Panc1 (cell line): ENCODE measurements at regions not wholly inside any gene's neighbourhood (a gene's known extent, or its start where the extent isn't known, plus 50 kb on each side); places are given as distances from the start of the nearest gene placed in this dataset.

Experiments used
- ATAC-seq: fragments of 200-7000 bp; cut with Tn5 transposase; 2 replicates; pipeline ENCODE4 v1.9.1; 2020; ENCODE audit warnings: mild to moderate bottlenecking, moderate library complexity
- BruUV-seq: library from RNA; stranded (reverse); fragments of 400-500 nt; replicated peaks from 2 replicates; lab custom pipeline; 2021; lab: Mats Ljungman, UMichigan
- CTCF ChIA-PET: fragments of 300-600 bp; sonication (Branson Sonifier 250); formaldehyde crosslinking; loops from one replicate; lab custom pipeline; 2022; ENCODE audit warnings: antibody characterized with exemption; lab: Charles Lee
- POLR2A ChIA-PET: fragments of 300-600 bp; sonication (Branson Sonifier 250); formaldehyde crosslinking; loops from one replicate; lab custom pipeline; 2022; ENCODE audit warnings: antibody characterized with exemption; lab: Charles Lee
- DNase-seq: peaks from one replicate; pipeline ENCODE4 v3.0.0-alpha.2; 2010; ENCODE audit warnings: low read depth, low spot score
- H3K27ac ChIP-seq: 2 replicates; pipeline ENCODE4 v1.5.1; 2011; ENCODE audit warnings: mild to moderate bottlenecking, low read length, inconsistent platforms
- H3K27me3 ChIP-seq: fragments of 200-500 bp; sonication (Bioruptor generic); 2 replicates; pipeline ENCODE4 v1.6.0; 2014; ENCODE audit warnings: low read length, inconsistent platforms; ENCODE audit not compliant: control insufficient read depth, insufficient read depth
- H3K36me3 ChIP-seq: fragments of 200-500 bp; sonication (Bioruptor generic); 2 replicates; pipeline ENCODE4 v1.5.1; 2014; ENCODE audit warnings: inconsistent platforms, mild to moderate bottlenecking, low read length, moderate library complexity; ENCODE audit not compliant: control insufficient read depth, insufficient read depth
- H3K4me1 ChIP-seq: 2 replicates; pipeline ENCODE4 v1.5.1; 2011; ENCODE audit warnings: inconsistent platforms, mild to moderate bottlenecking, low read length, moderate library complexity; ENCODE audit not compliant: control insufficient read depth, insufficient read depth
- H3K4me3 ChIP-seq, 2 experiments: 2 replicates each; pipeline ENCODE4 v1.5.1; 2011 to 2012; ENCODE audit warnings: low read depth in 2 of 2, low read length in 2 of 2, mild to moderate bottlenecking in 2 of 2, inconsistent platforms in 1 of 2, moderate library complexity in 1 of 2
- H3K9me3 ChIP-seq: fragments of 200-500 bp; sonication (Bioruptor generic); 2 replicates; pipeline ENCODE4 v1.5.1; 2014; ENCODE audit warnings: low read depth, mild to moderate bottlenecking, inconsistent platforms, low read length, moderate library complexity; ENCODE audit not compliant: control insufficient read depth, insufficient read depth
- CTCF ChIP-seq: fragments of 450-650 bp; IDR thresholded peaks from 2 replicates; pipeline ENCODE4 v1.5.1; 2017; ENCODE audit warnings: mild to moderate bottlenecking
- POLR2AphosphoS5 ChIP-seq: IDR thresholded peaks from 2 replicates; pipeline ENCODE4 v1.6.1; 2012; ENCODE audit warnings: mild to moderate bottlenecking, low read depth, low read length, moderate library complexity
- REST ChIP-seq, 2 experiments: IDR thresholded peaks; 2 replicates each; pipeline ENCODE4 v1.6.1; 2011 to 2012; ENCODE audit warnings: low read depth in 2 of 2, control low read depth in 1 of 2, low read length in 1 of 2, mild to moderate bottlenecking in 1 of 2, moderate library complexity in 1 of 2; ENCODE audit not compliant: insufficient read depth in 1 of 2
- SIN3A ChIP-seq: IDR thresholded peaks from 2 replicates; pipeline ENCODE4 v1.6.1; 2012; ENCODE audit warnings: low read depth, mild to moderate bottlenecking, low read length, moderate library complexity, borderline replicate concordance; ENCODE audit not compliant: insufficient read depth
- TCF7L2 ChIP-seq: IDR thresholded peaks from 2 replicates; pipeline ENCODE4 v1.6.1; 2011; ENCODE audit warnings: mild to moderate bottlenecking, low read depth, low read length, inconsistent platforms
- in situ Hi-C: cut with HindIII; loops from 2 replicates; pipeline ENCODE4 v1.10.0; 2016; ENCODE audit warnings: low sequenced_read_pairs, low pct_unique_long_range_greater_than_20kb
- intact Hi-C: fragments of 100-400 bp; cut with micrococcal nuclease; formaldehyde crosslinking; loops from one replicate; pipeline ENCODE4 v1.10.0; 2022; ENCODE audit not compliant: unreplicated experiment

GRCh38 chr5:23606927-23607326 lies 99.5 kb downstream of the PRDM9 start:
- Histone ChIP-seq H3K9me3 (no peaks in the 10 kb centered on the region), H3K4me3 (no peak overlapping the region), H3K36me3 (no peaks in the 10 kb centered on the region), H3K27me3 (no peaks in the 10 kb centered on the region), H3K4me1 (no peaks in the 10 kb centered on the region), H3K27ac (no peak overlapping the region)
- TF ChIP-seq SIN3A = no peak
- TF ChIP-seq REST (IDR thresholded peaks at IDR 0.05; ENCODE audit: insufficient read depth in 1 of 2, low read depth in 2 of 2, low read length in 1 of 2) = no peak
- TF ChIP-seq TCF7L2 = no peak
- no peak for TF ChIP-seq CTCF
- TF ChIP-seq POLR2AphosphoS5 = no peak
- CTCF ChIA-PET = no interaction called here
- in situ Hi-C loops (no loop called here), intact Hi-C loops (no loop called here)
- no peak for DNase-seq
- POLR2A ChIA-PET = no interaction called here
- BruUV-seq = no TSS peak
- no peak for ATAC-seq

- DNase-seq = no peak
- ChIA-PET POLR2A (no interaction called here), CTCF (no interaction called here)
- H3K36me3 ChIP-seq = no peaks in the 10 kb centered on the region
- TF ChIP-seq REST (IDR thresholded peaks at IDR 0.05; ENCODE audit: insufficient read depth in 1 of 2, low read depth in 2 of 2, low read length in 1 of 2) = no peak
- no peak for TF ChIP-seq POLR2AphosphoS5
- no peak for TF ChIP-seq SIN3A
- no peak for TF ChIP-seq CTCF
- no peak for TF ChIP-seq TCF7L2
- intact Hi-C loops = no loop called here
- H3K27ac ChIP-seq = no peak overlapping the region
- in situ Hi-C loops = no loop called here
- no peaks in the 10 kb centered on the region for H3K9me3 ChIP-seq
- BruUV-seq = no TSS peak
- H3K4me1 ChIP-seq = no peaks in the 10 kb centered on the region
- no peaks in the 10 kb centered on the region for H3K27me3 ChIP-seq
- no peak for ATAC-seq
- no peak overlapping the region for H3K4me3 ChIP-seq
Observed at GRCh38 chr5:23612701-23613100, 105.3 kb downstream of the PRDM9 start.
